ENCODE measurements at regions not wholly inside any gene's neighbourhood (a gene's known extent, or its start where the extent isn't known, plus 50 kb on each side); places are given as distances from the start of the nearest gene placed in this dataset.
"Not testable (repeated sequence)": the region's sequence is repeated elsewhere in the genome, so short reads cannot be mapped to it uniquely, and the experiment has no call there.

- DNase-seq (ENCODE audit: low read depth), result no peak
Observed at GRCh38 chr17:43315858-43316521, 82.2 kb upstream of the RNU2-1 start.

- no peak for DNase-seq (ENCODE audit: low read depth)
Observed at GRCh38 chr17:43315369-43315768, 81.6 kb upstream of the RNU2-1 start.

DNA sequence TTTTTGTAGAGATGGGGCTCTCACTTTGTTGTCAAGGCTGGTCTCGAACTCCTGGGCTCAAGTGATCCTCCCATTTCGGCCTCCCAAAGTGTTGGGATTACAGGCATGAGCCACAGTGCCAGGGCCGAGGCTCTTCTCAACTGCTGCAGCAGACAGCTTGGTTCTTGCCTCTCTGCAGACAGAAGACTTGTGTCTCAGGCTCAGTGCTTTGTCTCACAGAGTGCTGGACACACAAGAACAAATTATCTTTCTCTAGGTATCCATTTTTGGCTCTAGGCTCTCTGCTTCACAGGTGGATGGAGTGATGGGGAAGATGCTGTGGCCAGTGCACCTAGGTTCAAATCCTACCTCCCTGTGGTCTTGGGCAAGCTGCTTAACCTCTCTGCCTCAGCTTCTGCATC is 80.8 kb upstream of the RNU2-1 start:
- no peak for DNase-seq (ENCODE audit: low read depth)

DNA sequence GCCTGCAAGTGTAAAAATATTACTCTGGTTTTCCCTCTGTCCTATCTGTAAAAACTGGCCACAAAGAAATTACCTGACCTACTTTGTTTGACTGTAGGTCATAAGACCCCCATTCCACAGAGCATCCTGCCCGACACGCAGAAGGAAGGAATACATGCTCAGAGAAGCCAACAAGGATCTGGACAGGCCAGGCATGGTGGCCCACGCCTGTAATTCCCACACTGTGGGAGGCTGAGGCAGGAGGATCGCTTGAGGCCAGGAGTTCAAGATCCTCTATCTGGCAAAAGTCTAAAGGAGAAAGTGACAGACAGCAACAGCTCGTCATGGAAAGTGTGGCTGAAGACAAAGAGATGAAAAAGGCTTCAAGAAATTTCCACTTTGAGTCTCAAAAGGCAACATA is 78.2 kb upstream of the RNU2-1 start:
- no peak for DNase-seq (ENCODE audit: low read depth)

- no peak for DNase-seq (ENCODE audit: low read depth)
Observed at GRCh38 chr17:43309505-43310332, 75.9 kb upstream of the RNU2-1 start.

GRCh38 chr17:43308999-43309398 is 75.2 kb upstream of the RNU2-1 start:
- no peak for DNase-seq (ENCODE audit: low read depth)

GRCh38 chr17:43304792-43305191 is 71.0 kb upstream of the RNU2-1 start:
- DNase-seq (ENCODE audit: low read depth), result not testable (repeated sequence)

GRCh38 chr17:43303049-43303448 is 69.3 kb upstream of the RNU2-1 start:
- DNase-seq (ENCODE audit: low read depth), result not testable (repeated sequence)

DNA sequence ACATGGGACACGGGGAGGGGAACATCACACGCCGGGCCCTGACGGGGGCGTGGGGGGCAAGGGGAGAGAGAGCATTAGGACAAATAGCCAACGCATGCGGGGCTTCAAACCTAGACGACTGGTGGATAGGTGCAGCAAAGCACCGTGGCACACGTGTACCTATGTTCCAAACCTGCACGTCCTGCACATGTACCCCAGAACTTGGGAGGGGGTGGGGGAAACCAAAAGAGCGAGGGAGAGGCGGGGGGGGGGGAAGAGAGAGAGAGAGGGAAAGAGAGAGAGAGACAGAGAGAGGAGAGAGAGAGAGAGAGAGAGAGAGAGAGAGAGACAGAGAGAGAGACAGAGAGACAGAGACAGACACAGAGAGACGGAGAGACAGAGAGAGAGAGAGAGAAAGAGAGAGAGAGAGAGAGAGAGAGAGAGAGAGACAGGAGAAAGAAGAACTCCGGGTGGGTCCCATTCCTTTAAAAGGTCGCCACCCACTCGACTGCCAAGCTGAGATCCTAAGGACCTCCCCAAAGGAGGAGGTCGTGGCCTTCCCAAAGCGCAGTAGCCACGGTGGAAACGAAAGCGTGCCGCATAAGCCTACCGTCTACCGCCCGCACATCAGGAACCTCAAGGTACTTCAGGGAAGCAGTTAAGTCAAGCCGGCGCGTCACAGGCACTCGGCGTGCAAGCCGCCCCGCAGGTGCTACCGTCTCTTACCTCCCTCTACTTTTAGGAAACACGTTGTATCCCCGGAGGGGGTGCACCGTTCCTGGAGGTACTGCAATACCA is 65.7 kb upstream of the RNU2-1 start:
- DNase-seq (ENCODE audit: low read depth), result not testable (repeated sequence)

DNA sequence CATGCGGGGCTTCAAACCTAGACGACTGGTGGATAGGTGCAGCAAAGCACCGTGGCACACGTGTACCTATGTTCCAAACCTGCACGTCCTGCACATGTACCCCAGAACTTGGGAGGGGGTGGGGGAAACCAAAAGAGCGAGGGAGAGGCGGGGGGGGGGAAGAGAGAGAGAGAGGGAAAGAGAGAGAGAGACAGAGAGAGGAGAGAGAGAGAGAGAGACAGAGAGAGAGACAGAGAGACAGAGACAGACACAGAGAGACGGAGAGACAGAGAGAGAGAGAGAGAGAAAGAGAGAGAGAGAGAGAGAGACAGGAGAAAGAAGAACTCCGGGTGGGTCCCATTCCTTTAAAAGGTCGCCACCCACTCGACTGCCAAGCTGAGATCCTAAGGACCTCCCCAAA is 55.9 kb upstream of the RNU2-1 start:
- DNase-seq (ENCODE audit: low read depth), result not testable (repeated sequence)

- DNase-seq (ENCODE audit: low read depth), result not testable (repeated sequence)
Observed at GRCh38 chr17:43283606-43284005, 49.8 kb upstream of the RNU2-1 start.
